OCI-LY1 (cell line): ENCODE measurements at regions not wholly inside any gene's neighbourhood (a gene's known extent, or its start where the extent isn't known, plus 50 kb on each side); places are given as distances from the start of the nearest gene placed in this dataset.

Experiments used
- EZH2 ChIP-seq: fragments of 200-600 bp; sonication (generic), shearing (Covaris generic); IDR thresholded peaks from 2 replicates; pipeline ENCODE4 v1.8.0; 2017; ENCODE audit warnings: borderline replicate concordance, mixed run types, mild to moderate bottlenecking, antibody characterized with exemption, low read length, moderate library complexity, mixed read lengths
- TF ChIP-seq, protein P1 (sequence below): fragments of 200-600 bp; sonication (generic), shearing (Covaris generic); IDR thresholded peaks from 2 replicates; pipeline ENCODE4 v1.5.1; 2017; ENCODE audit warnings: mild to moderate bottlenecking, antibody characterized with exemption, low read length, moderate library complexity, mixed read lengths

DNA sequence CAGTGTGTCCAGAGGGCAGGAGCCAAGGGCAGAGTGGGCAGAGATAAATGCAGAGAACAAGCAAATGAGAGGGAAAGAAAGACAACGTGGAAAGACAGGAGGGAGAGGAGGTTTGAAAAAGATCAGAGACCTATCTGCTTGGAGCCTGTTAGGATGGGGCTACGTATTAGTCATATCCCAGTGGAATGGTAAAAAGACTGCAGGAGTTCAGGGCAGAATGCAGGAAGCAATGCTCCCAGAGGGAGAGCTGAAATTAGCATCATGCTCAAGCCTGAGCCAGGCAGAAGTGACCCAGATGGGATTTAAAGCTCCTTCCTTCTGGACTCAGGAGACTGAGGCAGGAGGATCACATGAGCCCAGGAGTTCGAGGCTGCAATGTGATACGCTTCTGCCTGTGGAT lies 261.3 kb upstream of the CHRM3 start:
- TF ChIP-seq, protein P1, sequence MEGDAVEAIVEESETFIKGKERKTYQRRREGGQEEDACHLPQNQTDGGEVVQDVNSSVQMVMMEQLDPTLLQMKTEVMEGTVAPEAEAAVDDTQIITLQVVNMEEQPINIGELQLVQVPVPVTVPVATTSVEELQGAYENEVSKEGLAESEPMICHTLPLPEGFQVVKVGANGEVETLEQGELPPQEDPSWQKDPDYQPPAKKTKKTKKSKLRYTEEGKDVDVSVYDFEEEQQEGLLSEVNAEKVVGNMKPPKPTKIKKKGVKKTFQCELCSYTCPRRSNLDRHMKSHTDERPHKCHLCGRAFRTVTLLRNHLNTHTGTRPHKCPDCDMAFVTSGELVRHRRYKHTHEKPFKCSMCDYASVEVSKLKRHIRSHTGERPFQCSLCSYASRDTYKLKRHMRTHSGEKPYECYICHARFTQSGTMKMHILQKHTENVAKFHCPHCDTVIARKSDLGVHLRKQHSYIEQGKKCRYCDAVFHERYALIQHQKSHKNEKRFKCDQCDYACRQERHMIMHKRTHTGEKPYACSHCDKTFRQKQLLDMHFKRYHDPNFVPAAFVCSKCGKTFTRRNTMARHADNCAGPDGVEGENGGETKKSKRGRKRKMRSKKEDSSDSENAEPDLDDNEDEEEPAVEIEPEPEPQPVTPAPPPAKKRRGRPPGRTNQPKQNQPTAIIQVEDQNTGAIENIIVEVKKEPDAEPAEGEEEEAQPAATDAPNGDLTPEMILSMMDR: no peak
- no peak for TF ChIP-seq EZH2
